D721Med (cell line): ENCODE measurements at regions not wholly inside any gene's neighbourhood (a gene's known extent, or its start where the extent isn't known, plus 50 kb on each side); places are given as distances from the start of the nearest gene placed in this dataset.

Experiments
- DNase-seq: peaks from one replicate; pipeline ENCODE4 v3.0.0; 2011; ENCODE audit warnings: low spot score; ENCODE audit not compliant: insufficient read length
- FAIRE-seq: peaks from 2 replicates; lab custom pipeline; 2011; peaks lifted over from hg19 to GRCh38; lab: Jason Lieb, UNC
- TF ChIP-seq, protein P1 (sequence below): IDR thresholded peaks from 2 replicates; pipeline ENCODE4 v1.5.1; 2012; ENCODE audit warnings: mild to moderate bottlenecking, control low read depth; ENCODE audit not compliant: insufficient read depth; ENCODE audit errors: missing control alignments

DNA sequence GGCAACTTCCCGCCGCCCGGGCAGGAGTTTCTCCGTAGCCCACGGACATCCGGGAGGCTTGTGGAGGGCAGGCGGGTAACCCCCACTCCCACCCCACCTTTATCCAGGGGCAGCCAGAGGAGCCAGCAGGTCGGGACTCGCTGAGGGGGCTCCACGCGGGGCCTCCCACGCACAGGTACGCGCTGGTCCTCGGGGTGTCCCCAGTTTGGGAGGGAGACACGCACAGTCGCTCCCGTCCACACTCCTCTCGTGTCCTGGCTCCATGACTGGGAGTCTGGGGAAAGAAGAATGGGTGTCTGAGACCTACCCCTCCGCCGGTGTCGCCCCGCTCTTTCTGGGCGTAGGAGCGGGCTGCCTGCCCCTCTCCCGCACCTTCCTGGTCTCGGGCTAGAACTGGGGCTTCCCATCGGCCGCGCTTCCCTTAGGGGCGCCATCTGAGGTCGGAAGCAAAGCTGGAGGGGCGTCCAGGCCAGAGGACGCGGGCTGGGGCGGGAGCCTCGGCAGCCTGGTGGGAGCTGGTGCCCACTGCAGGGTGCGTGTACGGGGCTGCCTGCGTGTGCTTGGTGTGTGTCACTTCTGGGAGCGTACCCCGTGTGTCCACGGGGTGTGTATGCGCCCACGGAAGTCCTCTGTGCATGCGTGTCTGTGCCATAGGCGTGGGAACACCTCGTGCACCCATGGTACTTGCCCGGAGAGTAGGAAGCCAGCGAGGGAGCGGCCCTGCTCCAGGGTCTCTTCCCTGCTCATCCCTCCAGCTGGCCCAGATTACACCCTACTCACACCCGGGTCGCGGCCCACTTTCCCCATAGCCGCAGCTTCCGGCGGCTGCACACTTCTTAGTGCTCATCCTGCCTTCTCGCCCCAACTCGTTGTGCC, 73.0 kb upstream of the LEP start:
- DNase-seq (no peak), FAIRE-seq (no peak)
- TF ChIP-seq, protein P1, sequence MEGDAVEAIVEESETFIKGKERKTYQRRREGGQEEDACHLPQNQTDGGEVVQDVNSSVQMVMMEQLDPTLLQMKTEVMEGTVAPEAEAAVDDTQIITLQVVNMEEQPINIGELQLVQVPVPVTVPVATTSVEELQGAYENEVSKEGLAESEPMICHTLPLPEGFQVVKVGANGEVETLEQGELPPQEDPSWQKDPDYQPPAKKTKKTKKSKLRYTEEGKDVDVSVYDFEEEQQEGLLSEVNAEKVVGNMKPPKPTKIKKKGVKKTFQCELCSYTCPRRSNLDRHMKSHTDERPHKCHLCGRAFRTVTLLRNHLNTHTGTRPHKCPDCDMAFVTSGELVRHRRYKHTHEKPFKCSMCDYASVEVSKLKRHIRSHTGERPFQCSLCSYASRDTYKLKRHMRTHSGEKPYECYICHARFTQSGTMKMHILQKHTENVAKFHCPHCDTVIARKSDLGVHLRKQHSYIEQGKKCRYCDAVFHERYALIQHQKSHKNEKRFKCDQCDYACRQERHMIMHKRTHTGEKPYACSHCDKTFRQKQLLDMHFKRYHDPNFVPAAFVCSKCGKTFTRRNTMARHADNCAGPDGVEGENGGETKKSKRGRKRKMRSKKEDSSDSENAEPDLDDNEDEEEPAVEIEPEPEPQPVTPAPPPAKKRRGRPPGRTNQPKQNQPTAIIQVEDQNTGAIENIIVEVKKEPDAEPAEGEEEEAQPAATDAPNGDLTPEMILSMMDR = no peak

DNA sequence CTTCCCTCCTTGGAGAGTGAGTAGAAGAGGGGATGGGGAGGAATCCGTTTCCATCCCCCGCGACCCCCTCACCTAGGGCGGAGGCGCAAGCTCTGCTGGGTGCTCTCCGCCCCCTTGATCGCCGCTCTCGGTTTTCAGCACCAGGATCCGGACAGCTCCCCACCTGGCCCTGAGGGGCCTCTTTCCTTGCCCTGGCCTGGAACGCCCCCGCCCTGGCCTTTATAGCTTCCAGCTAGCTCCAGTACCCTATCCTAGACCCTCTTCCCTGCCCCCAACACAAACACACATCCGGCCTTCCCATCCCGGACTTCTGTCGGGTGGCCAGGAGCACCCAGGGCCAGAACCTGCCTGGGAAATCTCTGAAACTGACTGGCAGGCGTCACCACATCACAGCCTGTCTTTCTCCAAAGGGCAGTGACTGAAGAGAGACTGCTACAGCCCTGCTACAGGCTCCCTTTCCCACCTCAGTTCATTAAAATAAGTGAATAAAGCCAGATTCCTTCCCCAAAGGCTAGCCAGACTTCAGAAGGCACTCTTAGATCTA, 72.3 kb upstream of the LEP start:
- FAIRE-seq (no peak), DNase-seq (no peak)
- TF ChIP-seq, protein P1 = no peak

DNA sequence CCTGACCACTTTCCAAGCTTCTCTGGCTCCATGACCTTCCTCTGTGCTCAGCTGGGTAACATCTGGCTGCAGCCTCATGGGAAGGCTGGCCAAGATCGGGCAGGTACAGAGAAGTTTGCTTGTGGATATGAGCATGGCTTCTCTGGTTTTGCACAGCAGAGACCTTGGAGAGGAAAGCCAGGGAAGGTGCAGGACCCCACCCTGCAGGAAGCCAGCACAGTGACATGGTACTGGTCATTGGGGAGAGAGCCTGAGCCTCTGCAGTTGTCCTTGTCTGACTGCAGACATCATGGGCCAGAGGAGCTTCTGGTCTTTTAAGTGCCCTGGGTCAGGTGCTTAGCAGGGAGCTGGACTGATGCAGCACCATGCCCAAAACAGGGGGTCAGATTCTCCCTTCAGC, 70.6 kb upstream of the LEP start:
- no peak for FAIRE-seq
- DNase-seq = no peak
- TF ChIP-seq, protein P1 = no peak

DNA sequence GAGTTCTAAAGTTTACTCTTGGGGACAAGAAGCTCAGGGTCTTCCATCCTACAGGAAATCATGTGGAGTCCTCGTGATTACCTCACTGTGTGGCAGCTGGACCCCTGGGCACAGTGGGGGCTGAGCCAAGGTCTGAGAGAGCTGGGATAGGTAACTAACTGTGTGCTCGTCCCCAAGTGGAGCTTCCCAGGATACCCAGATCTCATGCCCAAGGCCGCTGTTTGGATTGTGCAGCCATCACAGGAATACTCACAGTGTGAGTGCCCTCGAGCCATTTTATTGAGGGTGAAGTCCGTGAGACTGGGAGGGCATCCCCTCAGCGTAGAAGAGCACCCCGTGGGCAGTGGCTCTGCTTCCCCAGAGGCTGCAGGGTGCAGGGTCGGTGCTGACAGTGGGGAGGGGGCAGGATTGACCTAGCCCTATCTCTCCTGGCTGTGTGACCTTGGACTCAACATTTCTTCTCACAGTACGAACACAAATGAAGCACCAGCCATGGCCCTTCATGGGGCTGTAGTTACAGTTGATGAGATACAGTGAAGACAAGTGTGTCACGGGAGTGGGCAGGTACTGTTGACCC, 69.6 kb upstream of the LEP start:
- DNase-seq = no peak
- TF ChIP-seq, protein P1 = no peak
- no peak for FAIRE-seq

DNA sequence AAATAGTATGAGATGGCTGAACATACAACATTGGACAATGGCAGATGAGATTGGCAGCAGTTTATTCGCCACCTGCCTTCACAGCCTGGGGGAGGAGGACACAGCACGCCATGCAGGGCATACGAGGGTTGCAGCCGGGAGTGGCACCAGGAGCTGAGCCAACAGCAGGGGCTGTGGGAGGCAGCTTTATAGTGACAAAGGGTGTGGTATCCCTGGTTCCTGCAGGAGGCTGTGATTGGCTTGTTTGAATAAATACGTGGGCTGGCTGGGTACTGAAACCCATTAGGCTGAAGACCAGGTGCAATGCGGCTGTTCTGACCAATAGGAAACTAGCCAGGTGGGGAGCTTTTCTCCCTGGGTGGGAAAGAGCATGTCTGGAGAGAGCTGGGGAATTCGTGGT, 68.9 kb upstream of the LEP start:
- TF ChIP-seq, protein P1 = no peak
- DNase-seq (no peak), FAIRE-seq (no peak)

DNA sequence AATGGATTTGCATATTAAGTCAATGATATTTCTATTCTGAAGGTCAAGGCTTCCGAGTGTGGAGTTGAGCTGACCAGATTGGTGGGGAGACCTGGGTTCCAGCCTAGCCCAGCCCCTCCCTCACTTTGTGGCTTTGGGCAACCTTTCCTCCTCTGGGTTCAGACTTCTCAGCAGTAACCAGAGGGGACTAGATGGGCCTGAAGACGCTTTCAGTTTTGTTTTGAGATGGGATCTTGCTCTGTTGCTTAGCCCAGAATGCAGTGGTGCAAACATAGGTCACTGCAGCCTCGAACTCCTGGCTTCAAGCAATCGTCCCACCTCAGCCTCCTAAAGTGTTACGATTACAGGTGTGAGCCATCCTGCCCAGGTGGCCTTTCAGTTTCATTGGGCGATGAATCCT, 68.1 kb upstream of the LEP start:
- TF ChIP-seq, protein P1 = no peak
- no peak for DNase-seq
- no peak for FAIRE-seq

DNA sequence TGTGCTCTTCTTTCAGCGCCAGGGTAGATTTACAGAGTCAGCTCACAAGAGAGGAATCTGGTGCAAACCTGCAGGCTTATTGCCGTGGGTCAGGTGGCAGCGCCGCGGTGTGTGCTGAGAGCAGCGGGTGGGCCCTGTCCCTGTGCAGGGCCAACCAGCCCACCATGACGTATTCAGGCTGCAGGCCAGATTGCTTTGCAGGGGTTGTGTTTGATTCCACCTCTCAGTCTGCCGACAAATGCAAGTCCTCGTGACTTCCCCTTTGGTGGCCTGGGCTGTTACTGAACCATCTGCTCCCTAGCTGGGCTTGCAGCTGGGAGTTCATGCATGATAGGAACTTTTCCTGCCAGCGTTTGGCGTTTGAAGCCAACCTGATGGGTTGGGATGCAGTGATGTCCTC, 66.7 kb upstream of the LEP start:
- TF ChIP-seq, protein P1 = no peak
- FAIRE-seq (no peak), DNase-seq (no peak)
